ENCODE measurements at regions not wholly inside any gene's neighbourhood (a gene's known extent, or its start where the extent isn't known, plus 50 kb on each side); places are given as distances from the start of the nearest gene placed in this dataset.

GRCh38 chr11:119531623-119532022, 108.7 kb upstream of the THY1 start:
- TF ChIP-seq, protein P1, sequence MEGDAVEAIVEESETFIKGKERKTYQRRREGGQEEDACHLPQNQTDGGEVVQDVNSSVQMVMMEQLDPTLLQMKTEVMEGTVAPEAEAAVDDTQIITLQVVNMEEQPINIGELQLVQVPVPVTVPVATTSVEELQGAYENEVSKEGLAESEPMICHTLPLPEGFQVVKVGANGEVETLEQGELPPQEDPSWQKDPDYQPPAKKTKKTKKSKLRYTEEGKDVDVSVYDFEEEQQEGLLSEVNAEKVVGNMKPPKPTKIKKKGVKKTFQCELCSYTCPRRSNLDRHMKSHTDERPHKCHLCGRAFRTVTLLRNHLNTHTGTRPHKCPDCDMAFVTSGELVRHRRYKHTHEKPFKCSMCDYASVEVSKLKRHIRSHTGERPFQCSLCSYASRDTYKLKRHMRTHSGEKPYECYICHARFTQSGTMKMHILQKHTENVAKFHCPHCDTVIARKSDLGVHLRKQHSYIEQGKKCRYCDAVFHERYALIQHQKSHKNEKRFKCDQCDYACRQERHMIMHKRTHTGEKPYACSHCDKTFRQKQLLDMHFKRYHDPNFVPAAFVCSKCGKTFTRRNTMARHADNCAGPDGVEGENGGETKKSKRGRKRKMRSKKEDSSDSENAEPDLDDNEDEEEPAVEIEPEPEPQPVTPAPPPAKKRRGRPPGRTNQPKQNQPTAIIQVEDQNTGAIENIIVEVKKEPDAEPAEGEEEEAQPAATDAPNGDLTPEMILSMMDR (conservative IDR thresholded peaks at IDR 0.05; ENCODE audit: low read length), result no peak
- no peak for TF ChIP-seq EZH2phosphoT487 (IDR thresholded peaks at IDR 0.05; ENCODE audit: borderline replicate concordance, low read depth, low read length)
- Histone ChIP-seq H2AFZ (ENCODE audit: low read length) (no peak overlapping the region), H4K20me1 (ENCODE audit: insufficient read depth, low read length) (no peaks in the 10 kb centered on the region), H3K36me3 (ENCODE audit: insufficient read depth, low read length) (no peaks in the 10 kb centered on the region), H3K27ac (ENCODE audit: low read depth, low read length, poor library complexity, severe bottlenecking) (no peak overlapping the region), H3K9me3 (ENCODE audit: low read length) (no peaks in the 10 kb centered on the region), H3K4me1 (ENCODE audit: insufficient read depth, low read length, poor library complexity, severe bottlenecking) (no peaks in the 10 kb centered on the region), H3K4me2 (ENCODE audit: low read length) (no peak overlapping the region), H3K9me2 (ENCODE audit: insufficient read depth, low read length) (no peaks in the 10 kb centered on the region), H3K79me2 (ENCODE audit: insufficient read depth, low read depth, low read length) (no peaks in the 10 kb centered on the region), H3K4me3 (ENCODE audit: low read depth, low read length, poor library complexity, severe bottlenecking) (no peak overlapping the region)
- intact Hi-C loops (cut with micrococcal nuclease; ENCODE audit: unreplicated experiment), result no loop called here
- ChIA-PET CTCF (ENCODE audit: unreplicated experiment) (no interaction called here), POLR2A (no interaction called here)
- no TSS peak for BruUV-seq (replicated peaks)
- no peak for DNase-seq (ENCODE audit: low spot score)

DNA sequence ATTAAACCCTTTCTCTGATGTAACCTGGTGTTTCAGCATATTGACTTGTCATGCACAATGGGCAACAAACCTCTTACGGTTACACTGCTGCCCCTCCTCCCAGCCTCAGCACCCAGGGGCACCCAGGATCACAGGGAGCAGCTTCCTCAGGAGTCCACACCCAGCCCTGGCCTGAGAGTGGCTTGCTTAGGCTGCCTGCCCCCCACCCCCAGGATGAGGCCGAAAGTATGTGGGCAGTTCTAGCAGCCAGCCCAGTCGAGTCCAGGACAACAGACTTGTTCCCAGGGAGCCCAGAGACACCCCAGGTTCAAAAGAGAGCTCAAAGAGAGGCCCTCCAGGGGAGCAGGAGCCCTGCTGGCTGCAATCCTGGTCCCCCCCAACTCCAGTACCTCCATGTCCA, 108.1 kb upstream of the THY1 start:
- intact Hi-C loops (cut with micrococcal nuclease; ENCODE audit: unreplicated experiment), result no loop called here
- Histone ChIP-seq H3K9me3 (ENCODE audit: low read length) (no peaks in the 10 kb centered on the region), H3K36me3 (ENCODE audit: insufficient read depth, low read length) (no peaks in the 10 kb centered on the region), H3K27ac (ENCODE audit: low read depth, low read length, poor library complexity, severe bottlenecking) (no peak overlapping the region), H3K4me3 (ENCODE audit: low read depth, low read length, poor library complexity, severe bottlenecking) (no peak overlapping the region), H3K9me2 (ENCODE audit: insufficient read depth, low read length) (no peaks in the 10 kb centered on the region), H3K4me2 (ENCODE audit: low read length) (no peak overlapping the region), H3K4me1 (ENCODE audit: insufficient read depth, low read length, poor library complexity, severe bottlenecking) (no peaks in the 10 kb centered on the region), H2AFZ (ENCODE audit: low read length) (no peak overlapping the region), H4K20me1 (ENCODE audit: insufficient read depth, low read length) (no peaks in the 10 kb centered on the region), H3K79me2 (ENCODE audit: insufficient read depth, low read depth, low read length) (no peaks in the 10 kb centered on the region)
- CTCF ChIA-PET (ENCODE audit: unreplicated experiment), result no interaction called here
- no peak for DNase-seq (ENCODE audit: low spot score)
- POLR2A ChIA-PET, result no interaction called here
- TF ChIP-seq, protein P1 (conservative IDR thresholded peaks at IDR 0.05; ENCODE audit: low read length), result no peak
- no peak for TF ChIP-seq EZH2phosphoT487 (IDR thresholded peaks at IDR 0.05; ENCODE audit: borderline replicate concordance, low read depth, low read length)
- no TSS peak for BruUV-seq (replicated peaks)

DNA sequence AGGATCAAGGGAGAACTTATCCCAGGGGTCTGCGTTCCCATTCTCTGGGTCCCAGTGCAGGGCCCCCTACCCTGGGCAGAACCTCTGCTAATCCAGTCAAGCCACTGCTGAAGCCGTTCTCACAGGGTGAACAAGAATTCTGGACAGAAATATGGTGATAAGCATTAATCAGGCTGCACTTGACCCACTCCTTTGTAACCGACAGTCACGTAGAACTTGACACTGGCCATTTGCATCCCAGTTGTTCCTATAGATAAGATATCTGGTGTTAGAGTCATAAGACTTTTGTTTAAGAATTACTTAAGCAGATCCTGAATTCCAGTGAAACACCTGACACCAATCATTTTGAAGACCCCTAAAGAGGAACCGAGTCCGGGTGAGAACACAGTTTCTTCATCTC, 107.5 kb upstream of the THY1 start:
- no peak for TF ChIP-seq EZH2phosphoT487 (IDR thresholded peaks at IDR 0.05; ENCODE audit: borderline replicate concordance, low read depth, low read length)
- TF ChIP-seq, protein P1 (conservative IDR thresholded peaks at IDR 0.05; ENCODE audit: low read length), result no peak
- no peak overlapping the region for H3K4me3 ChIP-seq (ENCODE audit: low read depth, low read length, poor library complexity, severe bottlenecking)
- POLR2A ChIA-PET, result no interaction called here
- intact Hi-C loops (cut with micrococcal nuclease; ENCODE audit: unreplicated experiment), result no loop called here
- no peak for DNase-seq (ENCODE audit: low spot score)
- H3K4me1 ChIP-seq (ENCODE audit: insufficient read depth, low read length, poor library complexity, severe bottlenecking), result no peaks in the 10 kb centered on the region
- H3K9me3 ChIP-seq (ENCODE audit: low read length), result no peaks in the 10 kb centered on the region
- H2AFZ ChIP-seq (ENCODE audit: low read length), result no peak overlapping the region
- no peaks in the 10 kb centered on the region for H4K20me1 ChIP-seq (ENCODE audit: insufficient read depth, low read length)
- no peaks in the 10 kb centered on the region for H3K9me2 ChIP-seq (ENCODE audit: insufficient read depth, low read length)
- no TSS peak for BruUV-seq (replicated peaks)
- H3K79me2 ChIP-seq (ENCODE audit: insufficient read depth, low read depth, low read length), result no peaks in the 10 kb centered on the region
- H3K36me3 ChIP-seq (ENCODE audit: insufficient read depth, low read length), result no peaks in the 10 kb centered on the region
- no peak overlapping the region for H3K4me2 ChIP-seq (ENCODE audit: low read length)
- CTCF ChIA-PET (ENCODE audit: unreplicated experiment), result interaction anchor here (0.5 kb wide), 1 partner anchor 39 kb away, joined by 6 read pairs; no protein-coding TSS in a partner anchor
- no peak overlapping the region for H3K27ac ChIP-seq (ENCODE audit: low read depth, low read length, poor library complexity, severe bottlenecking)

Measured in OCI-LY7 (cell line).